IMR-90 (cell line): ENCODE measurements at regions not wholly inside any gene's neighbourhood (a gene's known extent, or its start where the extent isn't known, plus 50 kb on each side); places are given as distances from the start of the nearest gene placed in this dataset.

Experiments used
- CEBPB ChIP-seq: IDR thresholded peaks from 2 replicates; pipeline ENCODE4 v1.6.1; 2012; ENCODE audit warnings: low read depth, low read length, improper control_type of control experiment
- CHD1 ChIP-seq: IDR thresholded peaks from 2 replicates; pipeline ENCODE4 v1.6.1; 2012; ENCODE audit warnings: low read depth, low read length, improper control_type of control experiment
- CTCF ChIP-seq: conservative IDR thresholded peaks from 2 replicates; pipeline ENCODE4 v1.5.1; 2012; ENCODE audit warnings: mild to moderate bottlenecking, low read depth, low read length, improper control_type of control experiment
- MAFK ChIP-seq: IDR thresholded peaks from 2 replicates; pipeline ENCODE4 v1.6.1; 2012; ENCODE audit warnings: low read depth, low read length, improper control_type of control experiment
- NFE2L2 ChIP-seq: fragments of 150-350 bp; IDR thresholded peaks from 2 replicates; pipeline ENCODE4 v1.6.1; 2016; ENCODE audit warnings: low read depth, mild to moderate bottlenecking, low read length
- POLR2A ChIP-seq: IDR thresholded peaks from 2 replicates; pipeline ENCODE4 v1.6.1; 2012; ENCODE audit warnings: mild to moderate bottlenecking, low read depth, low read length
- RAD21 ChIP-seq: IDR thresholded peaks from 2 replicates; pipeline ENCODE4 v1.6.1; 2012; ENCODE audit warnings: low read length, improper control_type of control experiment
- RCOR1 ChIP-seq: IDR thresholded peaks from 2 replicates; pipeline ENCODE4 v1.6.1; 2012; ENCODE audit warnings: mild to moderate bottlenecking, low read length, improper control_type of control experiment; ENCODE audit not compliant: insufficient replicate concordance
- RFX5 ChIP-seq: IDR thresholded peaks from 2 replicates; pipeline ENCODE4 v1.8.0; 2012; ENCODE audit warnings: low read depth, mild to moderate bottlenecking, low read length, moderate library complexity
- SMC3 ChIP-seq: fragments of 150-350 bp; IDR thresholded peaks from 2 replicates; pipeline ENCODE4 v1.6.1; 2016; ENCODE audit warnings: low read depth, mild to moderate bottlenecking, antibody characterized with exemption, low read length, moderate library complexity
- TF ChIP-seq, protein P1 (sequence below): fragments of 150-350 bp; IDR thresholded peaks from 2 replicates; pipeline ENCODE4 v1.6.1; 2017; ENCODE audit warnings: mild to moderate bottlenecking, antibody characterized with exemption, low read length, low read depth
- TF ChIP-seq, protein P2 (sequence below): fragments of 150-350 bp; IDR thresholded peaks from 2 replicates; pipeline ENCODE4 v1.6.1; 2016; ENCODE audit warnings: low read depth, mild to moderate bottlenecking, low read length, moderate library complexity, borderline replicate concordance

DNA sequence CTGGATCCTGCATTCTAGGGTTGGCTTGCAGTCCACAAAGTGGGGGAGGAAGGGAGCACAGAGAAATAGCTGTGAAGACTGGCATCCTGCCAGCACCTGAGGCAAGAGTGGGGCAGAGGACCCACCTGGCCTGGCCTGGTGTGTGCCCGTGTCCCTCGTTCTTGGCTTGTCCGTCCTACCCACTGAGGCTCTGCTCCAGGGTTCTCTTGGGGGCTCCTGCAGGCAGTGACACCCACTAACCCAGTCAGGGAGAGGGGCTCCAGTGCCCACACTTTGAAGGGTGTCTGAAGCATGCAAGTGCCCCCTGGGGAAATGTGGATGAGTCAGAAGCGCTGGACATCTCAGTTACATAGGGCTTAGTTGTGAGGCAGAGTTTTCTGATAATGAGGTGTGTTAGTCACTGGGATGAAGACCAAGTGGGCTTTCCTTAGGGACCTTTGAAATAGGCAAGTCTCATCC, 79.4 kb downstream of the SLC4A3 start:
- TF ChIP-seq CTCF, result no peak
- TF ChIP-seq, protein P1, sequence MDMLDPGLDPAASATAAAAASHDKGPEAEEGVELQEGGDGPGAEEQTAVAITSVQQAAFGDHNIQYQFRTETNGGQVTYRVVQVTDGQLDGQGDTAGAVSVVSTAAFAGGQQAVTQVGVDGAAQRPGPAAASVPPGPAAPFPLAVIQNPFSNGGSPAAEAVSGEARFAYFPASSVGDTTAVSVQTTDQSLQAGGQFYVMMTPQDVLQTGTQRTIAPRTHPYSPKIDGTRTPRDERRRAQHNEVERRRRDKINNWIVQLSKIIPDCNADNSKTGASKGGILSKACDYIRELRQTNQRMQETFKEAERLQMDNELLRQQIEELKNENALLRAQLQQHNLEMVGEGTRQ, result no peak
- no peak for TF ChIP-seq RFX5
- TF ChIP-seq POLR2A, result no peak
- no peak for TF ChIP-seq CHD1
- TF ChIP-seq MAFK, result no peak
- TF ChIP-seq, protein P2, sequence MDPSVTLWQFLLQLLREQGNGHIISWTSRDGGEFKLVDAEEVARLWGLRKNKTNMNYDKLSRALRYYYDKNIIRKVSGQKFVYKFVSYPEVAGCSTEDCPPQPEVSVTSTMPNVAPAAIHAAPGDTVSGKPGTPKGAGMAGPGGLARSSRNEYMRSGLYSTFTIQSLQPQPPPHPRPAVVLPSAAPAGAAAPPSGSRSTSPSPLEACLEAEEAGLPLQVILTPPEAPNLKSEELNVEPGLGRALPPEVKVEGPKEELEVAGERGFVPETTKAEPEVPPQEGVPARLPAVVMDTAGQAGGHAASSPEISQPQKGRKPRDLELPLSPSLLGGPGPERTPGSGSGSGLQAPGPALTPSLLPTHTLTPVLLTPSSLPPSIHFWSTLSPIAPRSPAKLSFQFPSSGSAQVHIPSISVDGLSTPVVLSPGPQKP, result no peak
- TF ChIP-seq RCOR1, result no peak
- no peak for TF ChIP-seq SMC3
- no peak for TF ChIP-seq CEBPB
- TF ChIP-seq RAD21, result no peak
- TF ChIP-seq NFE2L2, result no peak
